ENCODE measurements at regions not wholly inside any gene's neighbourhood (a gene's known extent, or its start where the extent isn't known, plus 50 kb on each side); places are given as distances from the start of the nearest gene placed in this dataset.
"Not testable (repeated sequence)": the region's sequence is repeated elsewhere in the genome, so short reads cannot be mapped to it uniquely, and the experiment has no call there.

GRCh38 chr3:181596126-181596525 is 115.6 kb upstream of the SOX2 start:
- Histone ChIP-seq H3K36me3 (no peaks in the 10 kb centered on the region), H3K4me3 (ENCODE audit: low read depth, low read length) (no peak overlapping the region), H3K9me3 (no peaks in the 10 kb centered on the region), H3K4me1 (no peaks in the 10 kb centered on the region), H3K27me3 (no peaks in the 10 kb centered on the region)
- DNase-seq: no peak
- no peak for TF ChIP-seq CTCF (IDR thresholded peaks at IDR 0.05; ENCODE audit: low read depth, low read length)

GRCh38 chr3:181590939-181591338 is 120.8 kb upstream of the SOX2 start:
- H3K9me3 ChIP-seq; H3K4me1 ChIP-seq; DNase-seq; H3K4me3 ChIP-seq (ENCODE audit: low read depth, low read length); H3K27me3 ChIP-seq; H3K36me3 ChIP-seq: not testable (repeated sequence)

DNA sequence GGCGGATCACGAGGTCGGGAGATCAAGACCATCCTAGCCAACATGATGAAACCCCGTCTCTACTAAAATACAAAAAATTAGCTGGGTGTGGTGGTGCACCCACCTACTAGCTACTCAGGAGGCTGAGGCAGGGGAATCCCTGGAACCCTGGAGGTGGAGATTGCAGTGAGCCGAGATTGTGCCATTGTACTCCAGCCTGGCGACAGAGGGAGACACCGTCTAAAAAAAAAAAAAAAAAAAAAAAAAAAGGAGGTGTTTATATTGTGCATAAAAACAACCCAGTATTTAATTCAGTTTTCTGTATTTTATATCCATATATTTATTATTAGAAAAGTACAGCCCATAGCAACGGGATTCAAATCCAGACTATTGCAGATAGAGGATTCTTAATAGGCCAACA is 129.1 kb upstream of the SOX2 start:
- no peak for DNase-seq
- no peaks in the 10 kb centered on the region for H3K4me1 ChIP-seq
- no peaks in the 10 kb centered on the region; the same call in 1 of the 2 replicates for H3K9me3 ChIP-seq
- no peak overlapping the region for H3K4me3 ChIP-seq (ENCODE audit: low read depth, low read length)
- no peaks in the 10 kb centered on the region for H3K27me3 ChIP-seq
- no peak for TF ChIP-seq CTCF (IDR thresholded peaks at IDR 0.05; ENCODE audit: low read depth, low read length)
- no peaks in the 10 kb centered on the region for H3K36me3 ChIP-seq

- DNase-seq: no peak
- H3K9me3 ChIP-seq: no peaks in the 10 kb centered on the region; the same call in 1 of the 2 replicates
Observed at GRCh38 chr3:181581656-181582055, 130.1 kb upstream of the SOX2 start.

GRCh38 chr3:181578743-181579142 is 133.0 kb upstream of the SOX2 start:
- no peak for TF ChIP-seq CTCF (IDR thresholded peaks at IDR 0.05; ENCODE audit: low read depth, low read length)
- DNase-seq: no peak
- no peaks in the 10 kb centered on the region for H3K27me3 ChIP-seq
- H3K4me1 ChIP-seq: no peaks in the 10 kb centered on the region
- H3K36me3 ChIP-seq: no peaks in the 10 kb centered on the region
- H3K9me3 ChIP-seq: no peaks in the 10 kb centered on the region
- no peak overlapping the region for H3K4me3 ChIP-seq (ENCODE audit: low read depth, low read length)

More at GRCh38 chr3:181581656-181582055, 130.1 kb upstream of the SOX2 start:
- Histone ChIP-seq H3K36me3 (no peaks in the 10 kb centered on the region), H3K4me3 (ENCODE audit: low read depth, low read length) (no peak overlapping the region), H3K27me3 (no peaks in the 10 kb centered on the region), H3K4me1 (no peaks in the 10 kb centered on the region)
- no peak for TF ChIP-seq CTCF (IDR thresholded peaks at IDR 0.05; ENCODE audit: low read depth, low read length)

- Histone ChIP-seq H3K9me3 (no peaks in the 10 kb centered on the region), H3K27me3 (no peaks in the 10 kb centered on the region), H3K36me3 (no peaks in the 10 kb centered on the region), H3K4me3 (ENCODE audit: low read depth, low read length) (no peak overlapping the region), H3K4me1 (no peaks in the 10 kb centered on the region)
- TF ChIP-seq CTCF (IDR thresholded peaks at IDR 0.05; ENCODE audit: low read depth, low read length): no peak
- no peak for DNase-seq
Observed at GRCh38 chr3:181572432-181572831, 139.3 kb upstream of the SOX2 start.

GRCh38 chr3:181570472-181570871 is 141.3 kb upstream of the SOX2 start:
- no peaks in the 10 kb centered on the region for H3K4me1 ChIP-seq
- no peak overlapping the region for H3K4me3 ChIP-seq (ENCODE audit: low read depth, low read length)
- DNase-seq: no peak
- H3K27me3 ChIP-seq: no peaks in the 10 kb centered on the region
- no peak for TF ChIP-seq CTCF (IDR thresholded peaks at IDR 0.05; ENCODE audit: low read depth, low read length)
- no peaks in the 10 kb centered on the region for H3K36me3 ChIP-seq
- H3K9me3 ChIP-seq: no peaks in the 10 kb centered on the region

Data from BE2C (cell line).